ENCODE measurements at regions not wholly inside any gene's neighbourhood (a gene's known extent, or its start where the extent isn't known, plus 50 kb on each side); places are given as distances from the start of the nearest gene placed in this dataset.

DNA sequence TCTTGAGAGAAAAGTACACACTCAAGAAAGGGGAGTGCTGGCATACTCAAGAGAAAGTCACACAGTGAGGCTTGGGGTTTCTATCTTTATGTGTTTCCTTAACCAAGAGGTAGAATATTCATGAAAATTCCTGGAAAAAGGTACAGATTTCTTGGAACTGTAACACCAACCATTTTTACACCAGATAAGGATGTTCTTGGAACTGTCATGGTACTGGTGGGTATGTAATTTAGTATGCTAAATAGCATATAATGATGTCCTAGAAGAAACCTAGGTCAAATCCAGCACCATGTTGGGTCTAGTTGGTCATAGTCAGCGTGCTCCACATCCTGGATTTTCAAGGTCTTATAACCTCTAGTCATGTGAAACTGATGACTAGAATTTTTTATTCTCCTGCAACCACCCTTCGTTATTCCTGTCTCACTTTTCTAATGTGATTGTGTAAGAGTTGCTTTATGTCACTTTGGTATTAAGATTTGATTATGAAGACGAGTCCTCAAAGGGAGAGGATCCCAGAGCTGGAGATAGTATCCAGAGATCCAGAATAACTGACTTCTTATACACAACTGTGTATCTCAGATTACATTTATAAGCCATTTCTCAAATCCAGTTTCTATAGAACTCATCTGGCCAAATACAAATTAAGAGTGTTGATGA is 510.1 kb downstream of the TMTC2 start:
- DNase-seq = no peak

DNA sequence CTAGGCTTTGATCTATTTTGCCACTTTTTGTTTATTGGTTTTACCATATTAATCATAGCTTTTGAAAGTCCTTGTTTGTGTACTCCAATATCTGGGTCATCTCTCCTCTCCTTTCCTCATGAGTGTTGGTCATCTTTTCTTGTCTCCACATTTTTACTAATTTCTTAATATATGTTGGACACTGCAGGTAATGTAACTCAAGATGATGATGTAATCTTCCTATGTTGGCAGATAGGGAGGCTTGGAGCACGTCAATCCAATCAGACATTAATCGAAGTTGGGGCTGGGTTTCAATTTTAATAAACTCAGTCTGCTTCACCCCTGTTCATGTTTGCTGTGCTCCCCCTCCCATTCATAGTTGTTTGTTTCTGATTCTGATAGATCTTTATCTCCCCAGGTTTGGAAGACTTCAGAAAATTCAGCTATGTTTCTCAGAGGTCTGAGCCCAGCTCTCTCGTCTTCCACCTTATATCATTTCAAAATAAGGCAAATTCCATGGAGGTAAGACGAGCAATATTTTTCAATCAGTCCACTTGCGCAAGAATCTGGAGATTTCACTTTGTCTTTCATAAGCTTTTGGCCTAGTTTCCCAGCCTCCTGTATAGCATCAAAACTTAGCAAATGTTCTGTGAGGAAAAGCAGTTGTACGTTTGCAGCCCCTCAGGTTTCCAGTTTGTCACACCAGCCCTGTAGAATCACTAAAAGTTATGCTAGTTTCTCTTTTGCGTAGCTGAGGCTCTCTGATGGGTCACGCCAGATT is 504.1 kb downstream of the TMTC2 start:
- no peak for DNase-seq

DNA sequence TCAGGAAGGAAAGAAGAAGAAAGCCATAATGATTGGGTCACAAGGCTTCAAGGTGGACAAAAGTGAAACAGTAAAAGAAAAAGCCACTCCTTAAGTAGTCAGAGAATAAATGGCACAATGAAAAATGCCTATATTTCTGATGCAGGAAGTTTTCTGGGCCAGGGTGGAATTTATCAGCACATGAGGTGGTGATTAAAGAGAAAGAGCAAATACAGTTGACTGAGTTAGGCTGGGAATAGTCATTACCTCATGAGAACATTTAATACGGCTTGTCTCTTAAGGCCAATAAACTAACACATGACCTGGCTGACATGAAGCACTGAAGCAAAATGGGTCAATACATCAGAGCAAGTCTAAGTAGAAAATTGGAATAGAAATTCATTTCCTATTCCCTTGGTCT is 499.7 kb downstream of the TMTC2 start:
- DNase-seq = no peak

DNA sequence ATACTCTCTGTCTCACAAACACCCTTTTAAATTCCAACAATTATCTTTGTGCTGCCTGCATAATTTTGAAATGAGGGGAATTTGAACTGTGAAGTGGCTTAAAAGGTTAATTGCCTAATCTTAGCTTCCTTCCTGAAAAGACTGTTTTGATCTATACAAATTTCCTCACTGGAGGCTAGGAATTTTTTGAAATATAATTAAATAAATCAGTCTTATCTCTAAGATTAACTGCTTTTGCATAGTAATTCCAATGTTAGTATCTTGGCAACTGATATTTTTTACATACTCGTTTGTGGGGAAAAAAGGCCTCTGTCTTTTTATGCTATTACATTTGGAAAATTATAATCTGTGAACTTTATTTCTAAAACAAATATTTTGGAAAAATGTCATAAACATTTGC is 498.5 kb downstream of the TMTC2 start:
- peak in 2 of 4 experiments; percentile 3 to 15 for DNase-seq

Measured in suppressor macrophage (primary cell).